Spleen (tissue), 7 donors: ENCODE measurements at regions not wholly inside any gene's neighbourhood (a gene's known extent, or its start where the extent isn't known, plus 50 kb on each side); places are given as distances from the start of the nearest gene placed in this dataset.

Source experiments
- POLR2A ChIP-seq, 3 donors: fragments of 450-650 bp; IDR thresholded peaks; one replicate each; pipeline ENCODE4 v1.5.1; 2017; ENCODE audit warnings: antibody characterized with exemption in 3 of 3, mild to moderate bottlenecking in 1 of 3
- TF ChIP-seq, protein P1 (sequence below), 11 experiments: fragments of 200-600 bp in 7 of 11; fragments of 450-650 bp in 4 of 11; sonication (generic) in 4 of 11; IDR thresholded peaks in 8 of 11; conservative IDR thresholded peaks in 3 of 11; 1 replicate in 7 of 11; 2 replicates in 4 of 11; pipeline versions ENCODE4 v1.4.0 to v1.8.0; 2016 to 2021; ENCODE audit warnings: antibody characterized with exemption in 11 of 11, inconsistent platforms in 4 of 11, mild to moderate bottlenecking in 1 of 11
- donor health status: DM: no; HTN: no; CAD: no; lungs with moderate emphysema.
- donor health status: DM: no; HTN: no; CAD: no.
- donor health status: DM: no; HTN: no; CAD: no.

DNA sequence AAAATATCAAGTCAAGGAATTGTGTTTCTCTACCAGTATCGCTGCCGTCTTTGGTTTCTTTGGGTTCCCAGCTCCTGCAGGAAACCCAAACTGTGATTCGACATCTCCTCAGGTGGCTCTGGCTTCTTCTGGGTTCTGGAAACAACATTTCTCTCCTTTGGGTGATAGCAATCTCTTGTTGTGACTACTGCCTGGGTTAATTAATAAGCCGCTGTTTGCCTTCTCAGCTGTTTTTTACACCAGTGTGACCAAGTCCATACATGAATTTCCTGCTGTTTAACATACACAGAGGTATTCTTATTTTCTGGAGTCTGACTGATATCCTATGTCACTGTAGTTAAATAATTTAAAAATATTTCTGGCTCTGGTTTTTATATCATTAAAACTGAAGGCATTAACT, 112.5 kb upstream of the DCC start:
- TF ChIP-seq, protein P1, sequence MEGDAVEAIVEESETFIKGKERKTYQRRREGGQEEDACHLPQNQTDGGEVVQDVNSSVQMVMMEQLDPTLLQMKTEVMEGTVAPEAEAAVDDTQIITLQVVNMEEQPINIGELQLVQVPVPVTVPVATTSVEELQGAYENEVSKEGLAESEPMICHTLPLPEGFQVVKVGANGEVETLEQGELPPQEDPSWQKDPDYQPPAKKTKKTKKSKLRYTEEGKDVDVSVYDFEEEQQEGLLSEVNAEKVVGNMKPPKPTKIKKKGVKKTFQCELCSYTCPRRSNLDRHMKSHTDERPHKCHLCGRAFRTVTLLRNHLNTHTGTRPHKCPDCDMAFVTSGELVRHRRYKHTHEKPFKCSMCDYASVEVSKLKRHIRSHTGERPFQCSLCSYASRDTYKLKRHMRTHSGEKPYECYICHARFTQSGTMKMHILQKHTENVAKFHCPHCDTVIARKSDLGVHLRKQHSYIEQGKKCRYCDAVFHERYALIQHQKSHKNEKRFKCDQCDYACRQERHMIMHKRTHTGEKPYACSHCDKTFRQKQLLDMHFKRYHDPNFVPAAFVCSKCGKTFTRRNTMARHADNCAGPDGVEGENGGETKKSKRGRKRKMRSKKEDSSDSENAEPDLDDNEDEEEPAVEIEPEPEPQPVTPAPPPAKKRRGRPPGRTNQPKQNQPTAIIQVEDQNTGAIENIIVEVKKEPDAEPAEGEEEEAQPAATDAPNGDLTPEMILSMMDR (IDR thresholded peaks at IDR 0.05 in 8 of 11, conservative IDR thresholded peaks at IDR 0.05 in 3 of 11), result no peak
- no peak for TF ChIP-seq POLR2A (IDR thresholded peaks at IDR 0.05)
